OCI-LY3 (cell line): ENCODE measurements at regions not wholly inside any gene's neighbourhood (a gene's known extent, or its start where the extent isn't known, plus 50 kb on each side); places are given as distances from the start of the nearest gene placed in this dataset.

Experiments used
- EZH2phosphoT487 ChIP-seq: fragments of 200-600 bp; shearing (Covaris generic); IDR thresholded peaks from 2 replicates; pipeline ENCODE4 v1.6.1; 2018; ENCODE audit warnings: antibody characterized with exemption, mixed run types, low read depth
- TF ChIP-seq, protein P1 (sequence below): fragments of 200-600, 300-600 bp; sonication (generic); IDR thresholded peaks from 2 replicates; pipeline ENCODE4 v1.5.1; 2014; ENCODE audit warnings: antibody characterized with exemption, low read length, low read depth

DNA sequence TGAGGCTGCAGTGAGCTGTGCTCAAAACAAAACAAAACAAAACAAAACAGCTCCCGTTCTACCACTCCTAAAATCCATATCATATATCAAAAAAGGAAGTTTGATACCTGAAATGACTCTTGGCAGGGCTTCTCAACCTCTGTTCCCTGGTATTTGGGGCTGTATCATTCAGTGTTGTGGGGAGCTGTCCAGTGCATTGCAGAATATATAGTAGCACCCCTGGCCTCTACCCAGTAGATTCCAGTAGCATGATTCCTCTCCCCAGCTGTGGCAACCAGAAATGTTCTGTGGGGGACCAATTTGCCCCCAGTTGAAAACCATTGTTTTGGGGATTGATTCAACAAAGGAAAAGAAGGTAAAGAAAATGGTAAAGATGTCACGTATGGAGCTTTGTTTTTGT, 238.9 kb downstream of the PRL start:
- TF ChIP-seq, protein P1, sequence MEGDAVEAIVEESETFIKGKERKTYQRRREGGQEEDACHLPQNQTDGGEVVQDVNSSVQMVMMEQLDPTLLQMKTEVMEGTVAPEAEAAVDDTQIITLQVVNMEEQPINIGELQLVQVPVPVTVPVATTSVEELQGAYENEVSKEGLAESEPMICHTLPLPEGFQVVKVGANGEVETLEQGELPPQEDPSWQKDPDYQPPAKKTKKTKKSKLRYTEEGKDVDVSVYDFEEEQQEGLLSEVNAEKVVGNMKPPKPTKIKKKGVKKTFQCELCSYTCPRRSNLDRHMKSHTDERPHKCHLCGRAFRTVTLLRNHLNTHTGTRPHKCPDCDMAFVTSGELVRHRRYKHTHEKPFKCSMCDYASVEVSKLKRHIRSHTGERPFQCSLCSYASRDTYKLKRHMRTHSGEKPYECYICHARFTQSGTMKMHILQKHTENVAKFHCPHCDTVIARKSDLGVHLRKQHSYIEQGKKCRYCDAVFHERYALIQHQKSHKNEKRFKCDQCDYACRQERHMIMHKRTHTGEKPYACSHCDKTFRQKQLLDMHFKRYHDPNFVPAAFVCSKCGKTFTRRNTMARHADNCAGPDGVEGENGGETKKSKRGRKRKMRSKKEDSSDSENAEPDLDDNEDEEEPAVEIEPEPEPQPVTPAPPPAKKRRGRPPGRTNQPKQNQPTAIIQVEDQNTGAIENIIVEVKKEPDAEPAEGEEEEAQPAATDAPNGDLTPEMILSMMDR: no peak
- no peak for TF ChIP-seq EZH2phosphoT487
